ENCODE measurements at regions not wholly inside any gene's neighbourhood (a gene's known extent, or its start where the extent isn't known, plus 50 kb on each side); places are given as distances from the start of the nearest gene placed in this dataset.

DNA sequence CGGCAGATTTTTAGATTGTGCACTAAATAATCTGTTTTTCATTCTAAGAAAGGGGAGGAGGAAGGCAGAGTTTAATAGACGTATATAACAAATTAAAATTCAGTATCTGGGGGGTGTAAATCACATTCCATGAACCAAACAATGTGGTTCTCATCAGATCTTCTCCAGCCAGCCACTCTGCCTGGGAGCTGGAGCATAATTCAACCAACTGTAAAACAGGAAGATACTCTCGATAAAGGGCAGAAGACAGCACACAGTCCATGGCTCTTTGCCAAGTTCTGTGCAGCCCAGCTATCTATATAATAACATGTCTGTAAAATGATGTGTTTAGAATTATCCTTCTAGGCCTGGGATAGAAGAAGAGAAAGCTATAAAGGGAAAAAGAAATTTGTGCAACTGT, 289.9 kb upstream of the ZFP64 start (continued):
- TF ChIP-seq, protein P1, sequence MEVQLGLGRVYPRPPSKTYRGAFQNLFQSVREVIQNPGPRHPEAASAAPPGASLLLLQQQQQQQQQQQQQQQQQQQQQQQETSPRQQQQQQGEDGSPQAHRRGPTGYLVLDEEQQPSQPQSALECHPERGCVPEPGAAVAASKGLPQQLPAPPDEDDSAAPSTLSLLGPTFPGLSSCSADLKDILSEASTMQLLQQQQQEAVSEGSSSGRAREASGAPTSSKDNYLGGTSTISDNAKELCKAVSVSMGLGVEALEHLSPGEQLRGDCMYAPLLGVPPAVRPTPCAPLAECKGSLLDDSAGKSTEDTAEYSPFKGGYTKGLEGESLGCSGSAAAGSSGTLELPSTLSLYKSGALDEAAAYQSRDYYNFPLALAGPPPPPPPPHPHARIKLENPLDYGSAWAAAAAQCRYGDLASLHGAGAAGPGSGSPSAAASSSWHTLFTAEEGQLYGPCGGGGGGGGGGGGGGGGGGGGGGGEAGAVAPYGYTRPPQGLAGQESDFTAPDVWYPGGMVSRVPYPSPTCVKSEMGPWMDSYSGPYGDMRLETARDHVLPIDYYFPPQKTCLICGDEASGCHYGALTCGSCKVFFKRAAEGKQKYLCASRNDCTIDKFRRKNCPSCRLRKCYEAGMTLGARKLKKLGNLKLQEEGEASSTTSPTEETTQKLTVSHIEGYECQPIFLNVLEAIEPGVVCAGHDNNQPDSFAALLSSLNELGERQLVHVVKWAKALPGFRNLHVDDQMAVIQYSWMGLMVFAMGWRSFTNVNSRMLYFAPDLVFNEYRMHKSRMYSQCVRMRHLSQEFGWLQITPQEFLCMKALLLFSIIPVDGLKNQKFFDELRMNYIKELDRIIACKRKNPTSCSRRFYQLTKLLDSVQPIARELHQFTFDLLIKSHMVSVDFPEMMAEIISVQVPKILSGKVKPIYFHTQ (CRISPR knock-in tag; IDR thresholded peaks at IDR 0.05) = no peak
- TF ChIP-seq ZNF232 (CRISPR knock-in tag; IDR thresholded peaks at IDR 0.05) (no peak), ZNF423 (CRISPR knock-in tag; IDR thresholded peaks at IDR 0.05) (no peak), ZNF396 (CRISPR knock-in tag; IDR thresholded peaks at IDR 0.05; ENCODE audit: borderline replicate concordance) (no peak), GTF2I (CRISPR knock-in tag; conservative IDR thresholded peaks at IDR 0.05) (no peak), NR1H2 (CRISPR knock-in tag; IDR thresholded peaks at IDR 0.05) (no peak)
- TF ChIP-seq, protein P2, sequence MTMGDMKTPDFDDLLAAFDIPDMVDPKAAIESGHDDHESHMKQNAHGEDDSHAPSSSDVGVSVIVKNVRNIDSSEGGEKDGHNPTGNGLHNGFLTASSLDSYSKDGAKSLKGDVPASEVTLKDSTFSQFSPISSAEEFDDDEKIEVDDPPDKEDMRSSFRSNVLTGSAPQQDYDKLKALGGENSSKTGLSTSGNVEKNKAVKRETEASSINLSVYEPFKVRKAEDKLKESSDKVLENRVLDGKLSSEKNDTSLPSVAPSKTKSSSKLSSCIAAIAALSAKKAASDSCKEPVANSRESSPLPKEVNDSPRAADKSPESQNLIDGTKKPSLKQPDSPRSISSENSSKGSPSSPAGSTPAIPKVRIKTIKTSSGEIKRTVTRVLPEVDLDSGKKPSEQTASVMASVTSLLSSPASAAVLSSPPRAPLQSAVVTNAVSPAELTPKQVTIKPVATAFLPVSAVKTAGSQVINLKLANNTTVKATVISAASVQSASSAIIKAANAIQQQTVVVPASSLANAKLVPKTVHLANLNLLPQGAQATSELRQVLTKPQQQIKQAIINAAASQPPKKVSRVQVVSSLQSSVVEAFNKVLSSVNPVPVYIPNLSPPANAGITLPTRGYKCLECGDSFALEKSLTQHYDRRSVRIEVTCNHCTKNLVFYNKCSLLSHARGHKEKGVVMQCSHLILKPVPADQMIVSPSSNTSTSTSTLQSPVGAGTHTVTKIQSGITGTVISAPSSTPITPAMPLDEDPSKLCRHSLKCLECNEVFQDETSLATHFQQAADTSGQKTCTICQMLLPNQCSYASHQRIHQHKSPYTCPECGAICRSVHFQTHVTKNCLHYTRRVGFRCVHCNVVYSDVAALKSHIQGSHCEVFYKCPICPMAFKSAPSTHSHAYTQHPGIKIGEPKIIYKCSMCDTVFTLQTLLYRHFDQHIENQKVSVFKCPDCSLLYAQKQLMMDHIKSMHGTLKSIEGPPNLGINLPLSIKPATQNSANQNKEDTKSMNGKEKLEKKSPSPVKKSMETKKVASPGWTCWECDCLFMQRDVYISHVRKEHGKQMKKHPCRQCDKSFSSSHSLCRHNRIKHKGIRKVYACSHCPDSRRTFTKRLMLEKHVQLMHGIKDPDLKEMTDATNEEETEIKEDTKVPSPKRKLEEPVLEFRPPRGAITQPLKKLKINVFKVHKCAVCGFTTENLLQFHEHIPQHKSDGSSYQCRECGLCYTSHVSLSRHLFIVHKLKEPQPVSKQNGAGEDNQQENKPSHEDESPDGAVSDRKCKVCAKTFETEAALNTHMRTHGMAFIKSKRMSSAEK (CRISPR knock-in tag; IDR thresholded peaks at IDR 0.05; ENCODE audit: borderline replicate concordance) = no peak
- TF ChIP-seq, protein P3, sequence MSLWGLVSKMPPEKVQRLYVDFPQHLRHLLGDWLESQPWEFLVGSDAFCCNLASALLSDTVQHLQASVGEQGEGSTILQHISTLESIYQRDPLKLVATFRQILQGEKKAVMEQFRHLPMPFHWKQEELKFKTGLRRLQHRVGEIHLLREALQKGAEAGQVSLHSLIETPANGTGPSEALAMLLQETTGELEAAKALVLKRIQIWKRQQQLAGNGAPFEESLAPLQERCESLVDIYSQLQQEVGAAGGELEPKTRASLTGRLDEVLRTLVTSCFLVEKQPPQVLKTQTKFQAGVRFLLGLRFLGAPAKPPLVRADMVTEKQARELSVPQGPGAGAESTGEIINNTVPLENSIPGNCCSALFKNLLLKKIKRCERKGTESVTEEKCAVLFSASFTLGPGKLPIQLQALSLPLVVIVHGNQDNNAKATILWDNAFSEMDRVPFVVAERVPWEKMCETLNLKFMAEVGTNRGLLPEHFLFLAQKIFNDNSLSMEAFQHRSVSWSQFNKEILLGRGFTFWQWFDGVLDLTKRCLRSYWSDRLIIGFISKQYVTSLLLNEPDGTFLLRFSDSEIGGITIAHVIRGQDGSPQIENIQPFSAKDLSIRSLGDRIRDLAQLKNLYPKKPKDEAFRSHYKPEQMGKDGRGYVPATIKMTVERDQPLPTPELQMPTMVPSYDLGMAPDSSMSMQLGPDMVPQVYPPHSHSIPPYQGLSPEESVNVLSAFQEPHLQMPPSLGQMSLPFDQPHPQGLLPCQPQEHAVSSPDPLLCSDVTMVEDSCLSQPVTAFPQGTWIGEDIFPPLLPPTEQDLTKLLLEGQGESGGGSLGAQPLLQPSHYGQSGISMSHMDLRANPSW (CRISPR knock-in tag; conservative IDR thresholded peaks at IDR 0.05; ENCODE audit: low read depth) = no peak

DNA sequence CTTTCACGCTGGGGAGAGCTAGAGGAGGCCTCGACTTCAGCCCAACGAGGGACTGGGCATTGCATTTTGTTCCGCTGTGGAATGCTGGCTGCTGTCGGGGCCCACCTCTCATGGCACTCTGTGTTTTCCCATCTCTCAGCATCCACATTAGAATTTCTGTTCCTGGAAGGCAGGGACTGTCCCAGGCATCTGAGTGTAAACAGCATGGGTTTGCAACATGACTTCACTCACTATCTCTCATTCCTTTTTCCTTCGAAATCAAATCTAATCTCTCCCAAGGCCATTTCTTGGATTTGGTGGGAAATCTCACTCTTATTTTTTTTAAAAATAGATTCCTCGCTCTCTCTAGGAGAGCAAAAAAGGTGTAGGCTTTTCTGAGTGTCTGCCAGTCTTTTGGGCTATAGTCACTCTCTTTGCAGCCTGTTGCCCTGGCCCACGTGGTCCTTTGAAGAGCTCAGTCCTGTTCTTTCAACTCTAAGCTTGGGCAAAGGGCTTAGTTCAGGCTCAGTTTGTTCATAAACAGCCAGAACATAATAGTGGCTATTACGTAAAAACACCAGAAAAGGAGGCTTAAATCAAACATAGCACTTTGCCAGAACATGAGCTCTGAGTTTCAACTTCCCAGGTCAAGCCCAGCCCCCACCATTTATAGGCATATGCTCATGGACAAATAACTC, 284.6 kb upstream of the ZFP64 start:
- peaks cover 11% of the 10 kb centered on the region for H3K9me3 Mint-ChIP-seq
- DNase-seq (ENCODE audit: low spot score) (no peak), ATAC-seq (no peak)
- no peaks in the 10 kb centered on the region; the same call in 1 of the 2 replicates for H3K27me3 Mint-ChIP-seq (ENCODE audit: low read depth)
- H3K27ac Mint-ChIP-seq = no peak overlapping the region
- ChIA-PET POLR2A (no interaction called here), CTCF (no interaction called here)
- no peaks in the 10 kb centered on the region for H3K4me1 Mint-ChIP-seq
- H3K4me3 Mint-ChIP-seq = no peak overlapping the region
- H3K36me3 Mint-ChIP-seq = no peaks in the 10 kb centered on the region
- TF ChIP-seq, protein P4, sequence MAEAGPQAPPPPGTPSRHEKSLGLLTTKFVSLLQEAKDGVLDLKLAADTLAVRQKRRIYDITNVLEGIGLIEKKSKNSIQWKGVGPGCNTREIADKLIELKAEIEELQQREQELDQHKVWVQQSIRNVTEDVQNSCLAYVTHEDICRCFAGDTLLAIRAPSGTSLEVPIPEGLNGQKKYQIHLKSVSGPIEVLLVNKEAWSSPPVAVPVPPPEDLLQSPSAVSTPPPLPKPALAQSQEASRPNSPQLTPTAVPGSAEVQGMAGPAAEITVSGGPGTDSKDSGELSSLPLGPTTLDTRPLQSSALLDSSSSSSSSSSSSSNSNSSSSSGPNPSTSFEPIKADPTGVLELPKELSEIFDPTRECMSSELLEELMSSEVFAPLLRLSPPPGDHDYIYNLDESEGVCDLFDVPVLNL (CRISPR knock-in tag; IDR thresholded peaks at IDR 0.05; ENCODE audit: borderline replicate concordance, low read depth) = no peak
- TF ChIP-seq OVOL2 (CRISPR knock-in tag; IDR thresholded peaks at IDR 0.05; ENCODE audit: borderline replicate concordance) (no peak), ZNF232 (CRISPR knock-in tag; IDR thresholded peaks at IDR 0.05) (no peak), KAT7 (CRISPR knock-in tag; IDR thresholded peaks at IDR 0.05; ENCODE audit: borderline replicate concordance) (no peak), ZNF219 (CRISPR knock-in tag; IDR thresholded peaks at IDR 0.05; ENCODE audit: borderline replicate concordance) (no peak), ZNF263 (CRISPR knock-in tag; IDR thresholded peaks at IDR 0.05; ENCODE audit: low read depth) (no peak), TCF7 (CRISPR knock-in tag; IDR thresholded peaks at IDR 0.05; ENCODE audit: low read depth) (no peak), GRHL2 (CRISPR knock-in tag; IDR thresholded peaks at IDR 0.05; ENCODE audit: insufficient replicate concordance, severe bottlenecking) (no peak)
- TF ChIP-seq, protein P5, sequence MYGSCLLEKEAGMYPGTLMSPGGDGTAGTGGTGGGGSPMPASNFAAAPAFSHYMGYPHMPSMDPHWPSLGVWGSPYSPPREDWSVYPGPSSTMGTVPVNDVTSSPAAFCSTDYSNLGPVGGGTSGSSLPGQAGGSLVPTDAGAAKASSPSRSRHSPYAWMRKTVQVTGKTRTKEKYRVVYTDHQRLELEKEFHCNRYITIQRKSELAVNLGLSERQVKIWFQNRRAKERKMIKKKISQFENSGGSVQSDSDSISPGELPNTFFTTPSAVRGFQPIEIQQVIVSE (CRISPR knock-in tag; IDR thresholded peaks at IDR 0.05; ENCODE audit: borderline replicate concordance) = no peak
- TF ChIP-seq, protein P6, sequence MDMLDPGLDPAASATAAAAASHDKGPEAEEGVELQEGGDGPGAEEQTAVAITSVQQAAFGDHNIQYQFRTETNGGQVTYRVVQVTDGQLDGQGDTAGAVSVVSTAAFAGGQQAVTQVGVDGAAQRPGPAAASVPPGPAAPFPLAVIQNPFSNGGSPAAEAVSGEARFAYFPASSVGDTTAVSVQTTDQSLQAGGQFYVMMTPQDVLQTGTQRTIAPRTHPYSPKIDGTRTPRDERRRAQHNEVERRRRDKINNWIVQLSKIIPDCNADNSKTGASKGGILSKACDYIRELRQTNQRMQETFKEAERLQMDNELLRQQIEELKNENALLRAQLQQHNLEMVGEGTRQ (CRISPR knock-in tag; IDR thresholded peaks at IDR 0.05) = no peak
- TF ChIP-seq, protein P7, sequence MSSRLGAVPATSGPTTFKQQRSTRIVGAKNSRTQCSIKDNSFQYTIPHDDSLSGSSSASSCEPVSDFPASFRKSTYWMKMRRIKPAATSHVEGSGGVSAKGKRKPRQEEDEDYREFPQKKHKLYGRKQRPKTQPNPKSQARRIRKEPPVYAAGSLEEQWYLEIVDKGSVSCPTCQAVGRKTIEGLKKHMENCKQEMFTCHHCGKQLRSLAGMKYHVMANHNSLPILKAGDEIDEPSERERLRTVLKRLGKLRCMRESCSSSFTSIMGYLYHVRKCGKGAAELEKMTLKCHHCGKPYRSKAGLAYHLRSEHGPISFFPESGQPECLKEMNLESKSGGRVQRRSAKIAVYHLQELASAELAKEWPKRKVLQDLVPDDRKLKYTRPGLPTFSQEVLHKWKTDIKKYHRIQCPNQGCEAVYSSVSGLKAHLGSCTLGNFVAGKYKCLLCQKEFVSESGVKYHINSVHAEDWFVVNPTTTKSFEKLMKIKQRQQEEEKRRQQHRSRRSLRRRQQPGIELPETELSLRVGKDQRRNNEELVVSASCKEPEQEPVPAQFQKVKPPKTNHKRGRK (CRISPR knock-in tag; IDR thresholded peaks at IDR 0.05; ENCODE audit: borderline replicate concordance) = no peak

Measured in WTC11 (cell line).